ENCODE measurements at regions not wholly inside any gene's neighbourhood (a gene's known extent, or its start where the extent isn't known, plus 50 kb on each side); places are given as distances from the start of the nearest gene placed in this dataset.

DNA sequence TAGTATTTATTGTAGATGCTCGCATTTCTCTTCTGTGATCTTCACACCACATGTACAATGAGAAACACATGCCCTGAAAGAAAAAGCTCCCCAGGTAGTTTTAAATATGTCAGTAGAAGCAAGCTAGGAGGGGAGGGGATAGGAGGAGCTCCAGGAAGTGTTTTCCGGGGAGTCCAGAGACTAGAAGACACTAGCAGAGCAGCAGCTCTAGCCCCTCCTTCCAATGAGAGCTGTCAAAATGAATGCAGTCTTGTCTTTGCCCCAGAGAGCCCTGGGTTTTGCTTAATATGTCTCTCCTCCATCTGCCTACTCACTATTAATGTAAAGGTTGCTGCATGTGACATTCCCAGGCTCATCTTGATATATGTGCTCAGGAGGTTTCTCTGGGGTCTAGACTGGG, 462.6 kb upstream of the SOX11 start:
- no peak overlapping the region for H3K9ac ChIP-seq (ENCODE audit: control insufficient read depth, insufficient read depth, low read length)
- H3K4me1 ChIP-seq (ENCODE audit: control insufficient read depth, insufficient read depth, low read length): no peaks in the 10 kb centered on the region
- H4K20me1 ChIP-seq (ENCODE audit: control insufficient read depth, insufficient read depth): no peaks in the 10 kb centered on the region
- SMC1A ChIA-PET (ENCODE audit: uncharacterized antibody, unreplicated experiment): no interaction called here
- no peaks in the 10 kb centered on the region for H3K36me3 ChIP-seq (ENCODE audit: control insufficient read depth in 2 of 2, insufficient read depth in 2 of 2, low read length in 1 of 2)
- H3K9me3 ChIP-seq (replicated peaks; ENCODE audit: control insufficient read depth, insufficient read depth, low read length): no peaks in the 10 kb centered on the region
- no peak for TF ChIP-seq ZNF384 (IDR thresholded peaks at IDR 0.05; ENCODE audit: borderline replicate concordance, low read depth, low read length)
- no peak overlapping the region for H3K27ac ChIP-seq (ENCODE audit: control insufficient read depth, insufficient read depth)
- H3K79me2 ChIP-seq (ENCODE audit: control insufficient read depth, insufficient read depth, low read length): no peaks in the 10 kb centered on the region
- no peaks in the 10 kb centered on the region for H3K27me3 ChIP-seq (replicated peaks in 1 of 2; ENCODE audit: control insufficient read depth in 2 of 2, insufficient read depth in 2 of 2, low read length in 1 of 2)
- no peak overlapping the region for H3K4me3 ChIP-seq
- H2AFZ ChIP-seq (ENCODE audit: control insufficient read depth, low read depth, low read length): no peak overlapping the region
- CTCF ChIA-PET: no interaction called here
- POLR2A ChIA-PET: no interaction called here
- WGBS (ENCODE audit: insufficient coverage, insufficient replicate concordance, low lambda C conversion rate, missing lambda C conversion rate): 13% methylated on average over 2 of the region's 2 CpGs
- ATAC-seq (no peak), FAIRE-seq (no peak), DNase-seq (ENCODE audit: low read depth, low spot score) (no peak)
- no peak overlapping the region for H3K4me2 ChIP-seq (ENCODE audit: control insufficient read depth, insufficient read depth)
- RAD21 ChIA-PET (ENCODE audit: unreplicated experiment): no interaction called here
- no TSS peak for BruUV-seq (replicated peaks)
- in situ Hi-C loops (cut with MboI): no loop called here
- intact Hi-C loops (cut with micrococcal nuclease; ENCODE audit: unreplicated experiment): no loop called here

DNA sequence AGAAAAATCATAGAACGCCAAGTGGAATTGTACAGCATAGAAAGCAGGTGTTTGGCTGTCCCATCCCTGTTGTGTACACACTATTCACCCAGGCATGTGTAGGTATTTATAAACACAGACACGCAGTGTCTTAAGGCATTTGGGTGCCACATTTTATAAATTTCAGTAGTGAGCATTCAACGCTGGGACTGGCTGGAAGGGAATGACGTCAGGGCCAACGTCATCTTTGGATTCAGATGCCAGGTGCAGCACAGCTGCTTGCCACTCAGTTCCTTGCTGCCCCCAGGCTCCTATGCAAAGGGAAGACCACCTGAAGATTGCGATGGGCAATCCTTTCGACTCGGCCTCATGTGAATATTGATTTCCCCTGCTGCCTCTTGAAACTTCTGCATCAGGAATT, 461.7 kb upstream of the SOX11 start:
- Histone ChIP-seq H2AFZ (ENCODE audit: control insufficient read depth, low read depth, low read length) (no peak overlapping the region), H3K4me1 (ENCODE audit: control insufficient read depth, insufficient read depth, low read length) (no peaks in the 10 kb centered on the region), H3K4me3 (no peak overlapping the region), H3K79me2 (ENCODE audit: control insufficient read depth, insufficient read depth, low read length) (no peaks in the 10 kb centered on the region), H3K36me3 (ENCODE audit: control insufficient read depth in 2 of 2, insufficient read depth in 2 of 2, low read length in 1 of 2) (no peaks in the 10 kb centered on the region), H3K4me2 (ENCODE audit: control insufficient read depth, insufficient read depth) (no peak overlapping the region), H3K27ac (ENCODE audit: control insufficient read depth, insufficient read depth) (no peak overlapping the region), H3K9me3 (replicated peaks; ENCODE audit: control insufficient read depth, insufficient read depth, low read length) (no peaks in the 10 kb centered on the region), H3K9ac (ENCODE audit: control insufficient read depth, insufficient read depth, low read length) (no peak overlapping the region), H3K27me3 (replicated peaks in 1 of 2; ENCODE audit: control insufficient read depth in 2 of 2, insufficient read depth in 2 of 2, low read length in 1 of 2) (no peaks in the 10 kb centered on the region), H4K20me1 (ENCODE audit: control insufficient read depth, insufficient read depth) (no peaks in the 10 kb centered on the region)
- in situ Hi-C loops (cut with MboI): no loop called here
- 39% methylated on average over 8 of the region's 8 CpGs for WGBS (ENCODE audit: insufficient coverage, insufficient replicate concordance, low lambda C conversion rate, missing lambda C conversion rate)
- intact Hi-C loops (cut with micrococcal nuclease; ENCODE audit: unreplicated experiment): no loop called here
- POLR2A ChIA-PET: no interaction called here
- CTCF ChIA-PET: interaction anchor here (0.6 kb wide), 1 partner anchor 359 kb away, joined by 3 read pairs; no protein-coding TSS in a partner anchor
- no peak for FAIRE-seq
- no peak for TF ChIP-seq GABPA (IDR thresholded peaks at IDR 0.05; ENCODE audit: low read depth)
- TF ChIP-seq SMAD5 (IDR thresholded peaks at IDR 0.05; ENCODE audit: low read depth): no peak
- no peak for TF ChIP-seq PAX8 (IDR thresholded peaks at IDR 0.05)
- no peak for TF ChIP-seq RAD21 (IDR thresholded peaks at IDR 0.05; ENCODE audit: insufficient read depth, low read depth, low read length)
- no peak for TF ChIP-seq MTA3 (IDR thresholded peaks at IDR 0.05; ENCODE audit: borderline replicate concordance, low read length)
- TF ChIP-seq TCF3 (IDR thresholded peaks at IDR 0.05; ENCODE audit: borderline replicate concordance, insufficient read depth, low read depth, low read length): no peak
- no peak for TF ChIP-seq WRNIP1 (IDR thresholded peaks at IDR 0.05; ENCODE audit: borderline replicate concordance, low read depth, low read length)
- TF ChIP-seq NFYB (IDR thresholded peaks at IDR 0.05; ENCODE audit: insufficient read depth, low read depth, low read length): no peak
- no peak for TF ChIP-seq HDAC6 (IDR thresholded peaks at IDR 0.05; ENCODE audit: unreplicated experiment)
- TF ChIP-seq, protein P1, sequence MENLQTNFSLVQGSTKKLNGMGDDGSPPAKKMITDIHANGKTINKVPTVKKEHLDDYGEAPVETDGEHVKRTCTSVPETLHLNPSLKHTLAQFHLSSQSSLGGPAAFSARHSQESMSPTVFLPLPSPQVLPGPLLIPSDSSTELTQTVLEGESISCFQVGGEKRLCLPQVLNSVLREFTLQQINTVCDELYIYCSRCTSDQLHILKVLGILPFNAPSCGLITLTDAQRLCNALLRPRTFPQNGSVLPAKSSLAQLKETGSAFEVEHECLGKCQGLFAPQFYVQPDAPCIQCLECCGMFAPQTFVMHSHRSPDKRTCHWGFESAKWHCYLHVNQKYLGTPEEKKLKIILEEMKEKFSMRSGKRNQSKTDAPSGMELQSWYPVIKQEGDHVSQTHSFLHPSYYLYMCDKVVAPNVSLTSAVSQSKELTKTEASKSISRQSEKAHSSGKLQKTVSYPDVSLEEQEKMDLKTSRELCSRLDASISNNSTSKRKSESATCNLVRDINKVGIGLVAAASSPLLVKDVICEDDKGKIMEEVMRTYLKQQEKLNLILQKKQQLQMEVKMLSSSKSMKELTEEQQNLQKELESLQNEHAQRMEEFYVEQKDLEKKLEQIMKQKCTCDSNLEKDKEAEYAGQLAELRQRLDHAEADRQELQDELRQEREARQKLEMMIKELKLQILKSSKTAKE (IDR thresholded peaks at IDR 0.05; ENCODE audit: low read depth, poor library complexity, severe bottlenecking): no peak
- TF ChIP-seq CBX3 (IDR thresholded peaks at IDR 0.05; ENCODE audit: borderline replicate concordance, low read depth): no peak
- TF ChIP-seq, protein P2, sequence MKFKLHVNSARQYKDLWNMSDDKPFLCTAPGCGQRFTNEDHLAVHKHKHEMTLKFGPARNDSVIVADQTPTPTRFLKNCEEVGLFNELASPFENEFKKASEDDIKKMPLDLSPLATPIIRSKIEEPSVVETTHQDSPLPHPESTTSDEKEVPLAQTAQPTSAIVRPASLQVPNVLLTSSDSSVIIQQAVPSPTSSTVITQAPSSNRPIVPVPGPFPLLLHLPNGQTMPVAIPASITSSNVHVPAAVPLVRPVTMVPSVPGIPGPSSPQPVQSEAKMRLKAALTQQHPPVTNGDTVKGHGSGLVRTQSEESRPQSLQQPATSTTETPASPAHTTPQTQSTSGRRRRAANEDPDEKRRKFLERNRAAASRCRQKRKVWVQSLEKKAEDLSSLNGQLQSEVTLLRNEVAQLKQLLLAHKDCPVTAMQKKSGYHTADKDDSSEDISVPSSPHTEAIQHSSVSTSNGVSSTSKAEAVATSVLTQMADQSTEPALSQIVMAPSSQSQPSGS (IDR thresholded peaks at IDR 0.05; ENCODE audit: low read length): no peak
- no peak for TF ChIP-seq SRF (IDR thresholded peaks at IDR 0.05; ENCODE audit: low read depth in 2 of 2, low read length in 2 of 2)
- TF ChIP-seq, protein P3, sequence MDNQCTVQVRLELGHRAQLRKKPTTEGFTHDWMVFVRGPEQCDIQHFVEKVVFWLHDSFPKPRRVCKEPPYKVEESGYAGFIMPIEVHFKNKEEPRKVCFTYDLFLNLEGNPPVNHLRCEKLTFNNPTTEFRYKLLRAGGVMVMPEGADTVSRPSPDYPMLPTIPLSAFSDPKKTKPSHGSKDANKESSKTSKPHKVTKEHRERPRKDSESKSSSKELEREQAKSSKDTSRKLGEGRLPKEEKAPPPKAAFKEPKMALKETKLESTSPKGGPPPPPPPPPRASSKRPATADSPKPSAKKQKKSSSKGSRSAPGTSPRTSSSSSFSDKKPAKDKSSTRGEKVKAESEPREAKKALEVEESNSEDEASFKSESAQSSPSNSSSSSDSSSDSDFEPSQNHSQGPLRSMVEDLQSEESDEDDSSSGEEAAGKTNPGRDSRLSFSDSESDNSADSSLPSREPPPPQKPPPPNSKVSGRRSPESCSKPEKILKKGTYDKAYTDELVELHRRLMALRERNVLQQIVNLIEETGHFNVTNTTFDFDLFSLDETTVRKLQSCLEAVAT (IDR thresholded peaks at IDR 0.05): no peak
- ATAC-seq: no peak
- no TSS peak for BruUV-seq (replicated peaks)
- RAD21 ChIA-PET (ENCODE audit: unreplicated experiment): no interaction called here
- SMC1A ChIA-PET (ENCODE audit: uncharacterized antibody, unreplicated experiment): no interaction called here
- DNase-seq (ENCODE audit: low read depth, low spot score): no peak

All from GM12878 (cell line).